ENCODE measurements at regions not wholly inside any gene's neighbourhood (a gene's known extent, or its start where the extent isn't known, plus 50 kb on each side); places are given as distances from the start of the nearest gene placed in this dataset.

DNA sequence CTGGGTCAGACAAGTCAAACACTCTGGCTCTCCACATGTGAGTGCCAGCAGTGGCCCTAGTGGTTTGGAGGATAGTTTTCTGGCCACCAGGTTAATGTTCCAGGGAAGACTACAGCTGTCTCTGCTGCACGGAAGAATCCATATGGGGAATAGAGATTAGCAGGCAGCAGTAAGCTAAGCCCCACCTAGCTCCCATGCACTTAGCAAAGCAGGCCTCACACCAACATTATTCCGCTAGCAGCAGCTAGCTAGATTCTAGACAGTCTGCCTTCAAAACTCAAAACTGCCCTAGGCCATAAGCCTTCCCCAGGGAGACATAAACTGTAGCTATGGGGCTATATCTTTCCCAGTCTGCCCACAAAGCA, 86.1 kb downstream of the XIST start (continued):
- TF ChIP-seq, protein P1, sequence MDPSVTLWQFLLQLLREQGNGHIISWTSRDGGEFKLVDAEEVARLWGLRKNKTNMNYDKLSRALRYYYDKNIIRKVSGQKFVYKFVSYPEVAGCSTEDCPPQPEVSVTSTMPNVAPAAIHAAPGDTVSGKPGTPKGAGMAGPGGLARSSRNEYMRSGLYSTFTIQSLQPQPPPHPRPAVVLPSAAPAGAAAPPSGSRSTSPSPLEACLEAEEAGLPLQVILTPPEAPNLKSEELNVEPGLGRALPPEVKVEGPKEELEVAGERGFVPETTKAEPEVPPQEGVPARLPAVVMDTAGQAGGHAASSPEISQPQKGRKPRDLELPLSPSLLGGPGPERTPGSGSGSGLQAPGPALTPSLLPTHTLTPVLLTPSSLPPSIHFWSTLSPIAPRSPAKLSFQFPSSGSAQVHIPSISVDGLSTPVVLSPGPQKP (IDR thresholded peaks at IDR 0.05; ENCODE audit: low read depth, low read length), result no peak
- TF ChIP-seq, protein P2, sequence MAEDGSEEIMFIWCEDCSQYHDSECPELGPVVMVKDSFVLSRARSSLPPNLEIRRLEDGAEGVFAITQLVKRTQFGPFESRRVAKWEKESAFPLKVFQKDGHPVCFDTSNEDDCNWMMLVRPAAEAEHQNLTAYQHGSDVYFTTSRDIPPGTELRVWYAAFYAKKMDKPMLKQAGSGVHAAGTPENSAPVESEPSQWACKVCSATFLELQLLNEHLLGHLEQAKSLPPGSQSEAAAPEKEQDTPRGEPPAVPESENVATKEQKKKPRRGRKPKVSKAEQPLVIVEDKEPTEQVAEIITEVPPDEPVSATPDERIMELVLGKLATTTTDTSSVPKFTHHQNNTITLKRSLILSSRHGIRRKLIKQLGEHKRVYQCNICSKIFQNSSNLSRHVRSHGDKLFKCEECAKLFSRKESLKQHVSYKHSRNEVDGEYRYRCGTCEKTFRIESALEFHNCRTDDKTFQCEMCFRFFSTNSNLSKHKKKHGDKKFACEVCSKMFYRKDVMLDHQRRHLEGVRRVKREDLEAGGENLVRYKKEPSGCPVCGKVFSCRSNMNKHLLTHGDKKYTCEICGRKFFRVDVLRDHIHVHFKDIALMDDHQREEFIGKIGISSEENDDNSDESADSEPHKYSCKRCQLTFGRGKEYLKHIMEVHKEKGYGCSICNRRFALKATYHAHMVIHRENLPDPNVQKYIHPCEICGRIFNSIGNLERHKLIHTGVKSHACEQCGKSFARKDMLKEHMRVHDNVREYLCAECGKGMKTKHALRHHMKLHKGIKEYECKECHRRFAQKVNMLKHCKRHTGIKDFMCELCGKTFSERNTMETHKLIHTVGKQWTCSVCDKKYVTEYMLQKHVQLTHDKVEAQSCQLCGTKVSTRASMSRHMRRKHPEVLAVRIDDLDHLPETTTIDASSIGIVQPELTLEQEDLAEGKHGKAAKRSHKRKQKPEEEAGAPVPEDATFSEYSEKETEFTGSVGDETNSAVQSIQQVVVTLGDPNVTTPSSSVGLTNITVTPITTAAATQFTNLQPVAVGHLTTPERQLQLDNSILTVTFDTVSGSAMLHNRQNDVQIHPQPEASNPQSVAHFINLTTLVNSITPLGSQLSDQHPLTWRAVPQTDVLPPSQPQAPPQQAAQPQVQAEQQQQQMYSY (CRISPR knock-in tag; IDR thresholded peaks at IDR 0.05), result no peak

DNA sequence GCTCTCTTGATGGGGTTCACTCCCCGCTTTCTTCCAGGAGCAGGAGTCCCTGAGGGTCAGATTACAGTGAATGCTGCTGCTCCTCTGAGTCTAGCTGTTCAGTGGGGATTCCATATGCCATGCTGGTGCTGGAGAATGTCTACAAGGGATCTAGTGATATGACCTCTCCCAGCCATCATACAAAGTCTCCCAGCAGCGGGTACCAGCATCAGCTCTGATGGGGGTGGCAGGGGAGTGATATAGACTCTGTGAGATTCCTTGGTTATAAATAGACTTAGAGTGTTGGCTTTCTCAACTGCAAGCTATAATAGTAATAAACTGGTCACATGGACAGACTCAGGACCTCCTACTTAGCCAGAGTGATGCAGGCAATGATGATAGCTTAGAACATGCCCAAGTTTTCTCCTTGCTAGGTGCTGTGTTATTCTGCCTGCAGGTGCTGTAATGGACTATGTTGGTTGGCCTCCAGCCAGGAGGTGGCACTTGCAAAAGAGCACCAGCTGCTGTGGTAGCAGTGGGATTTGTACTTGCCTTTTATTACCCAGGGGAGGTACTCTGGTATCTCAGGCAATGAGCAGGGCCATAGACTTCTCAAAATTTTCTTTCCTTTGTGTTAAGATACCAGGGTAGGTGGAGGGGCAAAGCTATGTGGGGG, 86.6 kb downstream of the XIST start:
- no peaks in the 10 kb centered on the region for H3K27me3 ChIP-seq (replicated peaks in 1 of 2; ENCODE audit: control insufficient read depth in 2 of 2, insufficient read depth in 2 of 2, low read length in 1 of 2)
- no peaks in the 10 kb centered on the region for H3K4me1 ChIP-seq (ENCODE audit: control insufficient read depth, insufficient read depth, low read length)
- H4K20me1 ChIP-seq (ENCODE audit: control insufficient read depth, insufficient read depth), result no peaks in the 10 kb centered on the region
- in situ Hi-C loops (cut with MboI), result no loop called here
- no peaks in the 10 kb centered on the region; the same call in 2 of the 3 replicates for H3K9me3 ChIP-seq (replicated peaks; ENCODE audit: control insufficient read depth, insufficient read depth, low read length)
- ChIA-PET CTCF (no interaction called here), RAD21 (ENCODE audit: unreplicated experiment) (no interaction called here), SMC1A (ENCODE audit: uncharacterized antibody, unreplicated experiment) (interaction anchor here (1.0 to 1.7 kb wide), 3 partner anchors 9 to 12 kb away, joined by 3 to 5 read pairs (median 4); no protein-coding TSS in a partner anchor), POLR2A (no interaction called here)
- no peaks in the 10 kb centered on the region for H3K79me2 ChIP-seq (ENCODE audit: control insufficient read depth, insufficient read depth, low read length)
- 32% methylated on average over 2 of the region's 2 CpGs for WGBS (ENCODE audit: insufficient coverage, insufficient replicate concordance, low lambda C conversion rate, missing lambda C conversion rate)
- intact Hi-C loops (cut with micrococcal nuclease; ENCODE audit: unreplicated experiment), result no loop called here
- ATAC-seq (no peak), DNase-seq (ENCODE audit: low read depth, low spot score) (no peak), FAIRE-seq (no peak)
- BruUV-seq (replicated peaks), result no TSS peak
- TF ChIP-seq HDAC6 (IDR thresholded peaks at IDR 0.05; ENCODE audit: unreplicated experiment), result no peak
- TF ChIP-seq, protein P3, sequence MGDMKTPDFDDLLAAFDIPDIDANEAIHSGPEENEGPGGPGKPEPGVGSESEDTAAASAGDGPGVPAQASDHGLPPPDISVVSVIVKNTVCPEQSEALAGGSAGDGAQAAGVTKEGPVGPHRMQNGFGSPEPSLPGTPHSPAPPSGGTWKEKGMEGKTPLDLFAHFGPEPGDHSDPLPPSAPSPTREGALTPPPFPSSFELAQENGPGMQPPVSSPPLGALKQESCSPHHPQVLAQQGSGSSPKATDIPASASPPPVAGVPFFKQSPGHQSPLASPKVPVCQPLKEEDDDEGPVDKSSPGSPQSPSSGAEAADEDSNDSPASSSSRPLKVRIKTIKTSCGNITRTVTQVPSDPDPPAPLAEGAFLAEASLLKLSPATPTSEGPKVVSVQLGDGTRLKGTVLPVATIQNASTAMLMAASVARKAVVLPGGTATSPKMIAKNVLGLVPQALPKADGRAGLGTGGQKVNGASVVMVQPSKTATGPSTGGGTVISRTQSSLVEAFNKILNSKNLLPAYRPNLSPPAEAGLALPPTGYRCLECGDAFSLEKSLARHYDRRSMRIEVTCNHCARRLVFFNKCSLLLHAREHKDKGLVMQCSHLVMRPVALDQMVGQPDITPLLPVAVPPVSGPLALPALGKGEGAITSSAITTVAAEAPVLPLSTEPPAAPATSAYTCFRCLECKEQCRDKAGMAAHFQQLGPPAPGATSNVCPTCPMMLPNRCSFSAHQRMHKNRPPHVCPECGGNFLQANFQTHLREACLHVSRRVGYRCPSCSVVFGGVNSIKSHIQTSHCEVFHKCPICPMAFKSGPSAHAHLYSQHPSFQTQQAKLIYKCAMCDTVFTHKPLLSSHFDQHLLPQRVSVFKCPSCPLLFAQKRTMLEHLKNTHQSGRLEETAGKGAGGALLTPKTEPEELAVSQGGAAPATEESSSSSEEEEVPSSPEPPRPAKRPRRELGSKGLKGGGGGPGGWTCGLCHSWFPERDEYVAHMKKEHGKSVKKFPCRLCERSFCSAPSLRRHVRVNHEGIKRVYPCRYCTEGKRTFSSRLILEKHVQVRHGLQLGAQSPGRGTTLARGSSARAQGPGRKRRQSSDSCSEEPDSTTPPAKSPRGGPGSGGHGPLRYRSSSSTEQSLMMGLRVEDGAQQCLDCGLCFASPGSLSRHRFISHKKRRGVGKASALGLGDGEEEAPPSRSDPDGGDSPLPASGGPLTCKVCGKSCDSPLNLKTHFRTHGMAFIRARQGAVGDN (IDR thresholded peaks at IDR 0.05), result no peak
- no peaks in the 10 kb centered on the region for H3K36me3 ChIP-seq (ENCODE audit: control insufficient read depth in 2 of 2, insufficient read depth in 2 of 2, low read length in 1 of 2)
- no peak overlapping the region for H2AFZ ChIP-seq (ENCODE audit: control insufficient read depth, low read depth, low read length)
- H3K4me2 ChIP-seq (ENCODE audit: control insufficient read depth, insufficient read depth), result no peak overlapping the region
- H3K9ac ChIP-seq (ENCODE audit: control insufficient read depth, insufficient read depth, low read length), result no peak overlapping the region
- H3K27ac ChIP-seq (ENCODE audit: control insufficient read depth, insufficient read depth), result no peak overlapping the region
- H3K4me3 ChIP-seq, result no peak overlapping the region
